HUES6 (cell line): ENCODE measurements at regions not wholly inside any gene's neighbourhood (a gene's known extent, or its start where the extent isn't known, plus 50 kb on each side); places are given as distances from the start of the nearest gene placed in this dataset.

Experiments
- H3K27ac ChIP-seq: 2 replicates; pipeline ENCODE4 v1.7.0; 2013; ENCODE audit warnings: low read depth, mild to moderate bottlenecking, low read length, inconsistent platforms
- H3K27me3 ChIP-seq: 2 replicates; pipeline ENCODE4 v1.6.1; 2013; ENCODE audit warnings: low read length; ENCODE audit not compliant: control insufficient read depth, insufficient read depth
- H3K36me3 ChIP-seq: 2 replicates; pipeline ENCODE4 v1.6.1; 2013; ENCODE audit warnings: low read length; ENCODE audit not compliant: control insufficient read depth, insufficient read depth
- H3K4me1 ChIP-seq: 2 replicates; pipeline ENCODE4 v1.6.1; 2013; ENCODE audit warnings: low read length; ENCODE audit not compliant: control insufficient read depth, insufficient read depth
- H3K4me3 ChIP-seq: 2 replicates; pipeline ENCODE4 v1.5.1; 2013; ENCODE audit warnings: low read depth, low read length
- H3K9ac ChIP-seq: one replicate; pipeline ENCODE4 v1.6.1; 2013; ENCODE audit warnings: mild to moderate bottlenecking, low read length
- H3K9me3 ChIP-seq: 2 replicates; pipeline ENCODE4 v1.6.1; 2013; ENCODE audit warnings: low read depth, low read length; ENCODE audit not compliant: control insufficient read depth, insufficient read depth

DNA sequence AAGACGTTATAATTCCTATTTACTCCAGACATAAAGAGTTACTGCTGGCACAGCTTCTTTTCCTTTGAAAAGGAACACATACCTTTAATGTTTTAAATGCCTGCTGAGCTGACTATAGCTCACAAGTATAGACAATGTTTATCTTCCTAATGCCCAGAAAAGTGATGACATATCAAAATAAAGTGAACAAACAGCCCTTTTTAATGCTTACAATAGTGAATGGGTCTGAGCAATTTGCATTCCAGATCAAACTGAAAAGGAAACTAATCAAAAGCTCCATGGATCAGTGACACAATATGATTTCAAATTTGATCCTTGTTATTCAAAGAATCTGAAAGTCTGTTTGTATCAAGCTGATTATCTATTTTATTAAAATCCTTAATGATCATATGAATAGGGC is 233.6 kb upstream of the SEMA3E start:
- Histone ChIP-seq H3K4me1 (no peaks in the 10 kb centered on the region), H3K36me3 (no peaks in the 10 kb centered on the region), H3K9ac (no peak overlapping the region), H3K9me3 (no peaks in the 10 kb centered on the region), H3K27me3 (no peaks in the 10 kb centered on the region), H3K4me3 (no peak overlapping the region), H3K27ac (no peak overlapping the region)

DNA sequence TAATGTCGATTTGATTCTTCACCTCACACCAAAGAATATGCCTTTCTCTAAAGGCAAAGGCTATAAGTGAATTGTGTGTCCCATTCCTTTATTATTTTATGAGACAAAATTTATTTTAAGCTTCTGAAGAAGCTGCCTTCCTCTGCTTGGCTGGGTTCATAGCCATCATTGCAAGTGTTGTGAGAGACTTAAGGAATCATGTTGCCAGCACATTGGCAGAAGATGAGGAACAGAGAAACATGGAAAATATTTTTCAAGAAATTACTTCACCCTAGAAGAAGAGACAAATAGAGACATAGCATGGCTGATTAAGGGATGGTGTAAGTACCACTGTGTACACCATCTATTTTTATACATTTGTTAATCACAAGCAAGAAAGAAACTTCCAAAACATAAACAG is 230.1 kb upstream of the SEMA3E start:
- Histone ChIP-seq H3K27ac (no peak overlapping the region), H3K9ac (no peak overlapping the region), H3K4me1 (no peaks in the 10 kb centered on the region; the same call in 1 of the 2 replicates), H3K9me3 (no peaks in the 10 kb centered on the region), H3K27me3 (no peaks in the 10 kb centered on the region), H3K4me3 (no peak overlapping the region), H3K36me3 (no peaks in the 10 kb centered on the region)

DNA sequence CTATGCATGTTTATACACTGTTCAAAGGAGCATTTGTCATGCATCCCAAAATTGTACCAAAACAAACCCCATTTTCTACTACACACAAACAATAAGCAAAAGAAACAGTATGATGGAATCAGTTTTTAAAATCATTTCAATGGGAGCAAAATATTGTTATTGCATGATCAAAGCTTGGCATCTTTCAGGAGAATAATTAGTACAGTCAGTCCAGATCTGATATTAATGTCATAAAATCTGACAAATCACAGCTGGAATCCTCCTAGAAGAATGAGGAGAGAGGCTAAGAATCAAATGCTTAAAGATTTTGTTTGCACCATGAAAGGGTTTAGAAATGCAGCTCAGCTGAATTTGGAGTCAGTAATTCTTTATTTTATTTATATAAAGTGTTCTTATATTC is 229.7 kb upstream of the SEMA3E start:
- H3K27me3 ChIP-seq, result no peaks in the 10 kb centered on the region
- H3K4me1 ChIP-seq, result no peaks in the 10 kb centered on the region; the same call in 1 of the 2 replicates
- no peak overlapping the region for H3K27ac ChIP-seq
- H3K9me3 ChIP-seq, result no peaks in the 10 kb centered on the region
- no peaks in the 10 kb centered on the region for H3K36me3 ChIP-seq
- H3K4me3 ChIP-seq, result no peak overlapping the region
- no peak overlapping the region for H3K9ac ChIP-seq

DNA sequence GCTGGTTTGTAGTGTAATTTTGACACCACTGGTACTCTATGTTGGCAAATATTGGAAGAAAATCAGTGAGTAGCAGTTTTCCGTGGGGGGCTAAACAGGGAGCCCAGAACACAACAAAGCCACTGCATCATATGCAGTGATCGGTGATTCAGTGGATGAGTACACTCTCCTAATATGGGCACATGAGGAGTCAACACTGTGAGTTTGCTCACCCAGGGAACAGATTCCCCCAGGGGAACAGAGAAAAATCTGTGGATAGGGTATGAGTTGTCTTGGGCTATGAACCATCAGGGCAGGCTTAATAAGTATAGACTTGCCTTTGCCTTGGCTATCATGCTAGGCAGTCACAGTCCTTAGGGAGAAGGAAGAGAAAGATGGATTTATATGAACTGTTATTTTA is 227.7 kb upstream of the SEMA3E start:
- H3K27me3 ChIP-seq, result no peaks in the 10 kb centered on the region
- no peaks in the 10 kb centered on the region for H3K9me3 ChIP-seq
- no peak overlapping the region for H3K4me3 ChIP-seq
- no peak overlapping the region for H3K9ac ChIP-seq
- no peaks in the 10 kb centered on the region for H3K36me3 ChIP-seq
- H3K4me1 ChIP-seq, result no peaks in the 10 kb centered on the region; the same call in 1 of the 2 replicates
- no peak overlapping the region for H3K27ac ChIP-seq

DNA sequence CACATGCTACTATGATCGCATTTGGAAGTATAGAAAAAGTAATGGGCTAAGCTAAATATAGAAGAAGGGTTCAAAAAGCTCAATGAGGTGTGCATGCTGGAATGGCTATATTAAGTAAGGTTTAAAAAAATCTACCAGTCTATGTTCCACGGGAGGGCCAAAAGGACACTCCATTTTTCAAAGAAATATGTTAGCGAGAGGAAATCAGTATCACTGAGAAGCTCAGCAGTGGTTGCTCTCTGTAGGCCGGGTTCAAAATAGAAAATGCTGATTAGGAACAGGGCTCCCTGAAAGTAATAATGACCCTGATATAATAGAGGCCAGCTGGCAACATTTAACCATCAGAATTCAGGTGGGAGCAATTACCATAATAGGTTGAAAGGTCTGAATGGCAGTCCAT is 224.5 kb upstream of the SEMA3E start:
- no peaks in the 10 kb centered on the region for H3K27me3 ChIP-seq
- H3K9ac ChIP-seq, result no peak overlapping the region
- H3K9me3 ChIP-seq, result no peaks in the 10 kb centered on the region
- H3K36me3 ChIP-seq, result no peaks in the 10 kb centered on the region
- H3K27ac ChIP-seq, result no peak overlapping the region
- no peak overlapping the region for H3K4me3 ChIP-seq
- H3K4me1 ChIP-seq, result no peaks in the 10 kb centered on the region; the same call in 1 of the 2 replicates

DNA sequence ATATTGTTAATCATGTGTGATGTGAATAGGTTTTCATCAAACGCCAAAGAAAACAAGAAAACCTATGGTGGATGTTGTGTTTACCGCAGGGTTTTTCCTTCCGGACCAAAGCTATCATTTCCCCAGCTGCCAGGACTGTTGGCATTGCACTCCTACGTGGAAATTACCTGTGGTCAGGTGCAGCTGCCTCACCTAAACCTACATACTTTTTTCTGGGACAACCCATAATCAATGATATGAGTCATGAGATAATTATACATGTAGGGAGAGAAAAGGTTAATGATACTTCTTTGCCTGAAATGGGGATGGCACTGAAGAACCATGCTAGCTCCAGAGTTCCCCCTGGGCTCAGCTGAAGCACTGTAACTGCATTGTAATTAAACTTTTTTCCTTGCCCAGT is 223.6 kb upstream of the SEMA3E start:
- no peak overlapping the region for H3K27ac ChIP-seq
- H3K36me3 ChIP-seq, result no peaks in the 10 kb centered on the region
- H3K27me3 ChIP-seq, result no peaks in the 10 kb centered on the region
- H3K9ac ChIP-seq, result no peak overlapping the region
- H3K4me1 ChIP-seq, result no peaks in the 10 kb centered on the region; the same call in 1 of the 2 replicates
- no peaks in the 10 kb centered on the region for H3K9me3 ChIP-seq
- H3K4me3 ChIP-seq, result no peak overlapping the region

DNA sequence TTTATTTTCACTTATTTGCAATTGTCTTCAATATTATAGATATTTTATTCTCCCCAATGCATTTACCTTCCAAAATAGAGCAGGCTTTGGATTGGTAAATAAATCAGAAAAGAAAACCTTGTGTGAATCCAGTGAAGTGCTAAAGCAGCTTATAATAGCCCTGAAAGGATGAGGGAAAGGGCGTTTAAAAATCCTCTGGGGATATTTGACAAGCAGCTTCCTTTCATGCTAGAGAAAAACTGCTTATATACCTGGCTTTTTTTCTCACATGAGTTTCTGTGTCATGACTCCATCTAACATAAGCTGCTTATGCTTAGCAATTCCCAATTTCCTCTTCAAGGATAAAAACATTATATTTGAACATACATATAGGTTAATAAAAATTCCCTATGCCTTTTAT is 221.6 kb upstream of the SEMA3E start:
- H3K9me3 ChIP-seq, result no peaks in the 10 kb centered on the region
- no peaks in the 10 kb centered on the region for H3K36me3 ChIP-seq
- no peaks in the 10 kb centered on the region for H3K27me3 ChIP-seq
- H3K27ac ChIP-seq, result no peak overlapping the region
- no peak overlapping the region for H3K9ac ChIP-seq
- no peaks in the 10 kb centered on the region for H3K4me1 ChIP-seq
- no peak overlapping the region for H3K4me3 ChIP-seq

DNA sequence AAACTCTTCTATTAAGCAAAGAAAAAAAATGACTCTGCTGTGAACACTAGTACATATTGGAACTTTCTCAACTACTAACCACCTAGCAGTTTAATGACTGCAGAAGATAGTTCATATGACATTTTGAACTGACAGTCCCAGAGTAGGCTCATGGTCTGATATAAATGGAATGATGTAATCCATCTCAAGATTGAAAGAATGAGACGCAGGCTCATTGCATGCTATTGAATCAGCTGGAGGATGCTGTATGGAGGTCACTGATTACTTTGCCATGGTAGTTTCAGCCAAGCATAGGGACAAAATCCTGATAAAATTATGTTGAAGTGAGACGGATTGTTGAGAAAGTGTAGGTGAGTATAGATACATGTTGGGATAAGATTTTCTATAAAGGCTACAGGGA is 217.6 kb upstream of the SEMA3E start:
- Histone ChIP-seq H3K27me3 (no peaks in the 10 kb centered on the region), H3K27ac (no peak overlapping the region), H3K9me3 (no peaks in the 10 kb centered on the region), H3K36me3 (no peaks in the 10 kb centered on the region), H3K4me3 (no peak overlapping the region), H3K4me1 (no peaks in the 10 kb centered on the region), H3K9ac (no peak overlapping the region)

DNA sequence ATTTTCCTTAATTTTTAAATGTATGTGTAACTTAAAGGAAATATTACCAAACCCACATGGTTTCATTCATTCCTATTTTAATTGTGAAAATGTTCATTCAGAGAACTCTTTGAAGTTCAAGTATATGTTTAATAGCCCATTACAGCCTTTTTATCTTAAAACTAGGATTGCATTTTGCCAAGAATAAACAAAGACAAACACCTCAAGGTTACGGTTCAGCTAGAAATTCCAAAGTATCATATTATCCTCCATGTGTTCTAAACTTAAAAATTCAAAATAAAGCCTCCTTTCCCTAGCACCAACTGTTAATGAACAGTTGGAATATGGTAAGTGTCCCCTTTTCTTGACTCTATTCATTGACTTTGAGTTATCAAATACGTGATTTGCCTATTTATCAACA is 215.6 kb upstream of the SEMA3E start:
- Histone ChIP-seq H3K36me3 (no peaks in the 10 kb centered on the region), H3K27me3 (no peaks in the 10 kb centered on the region), H3K27ac (no peak overlapping the region), H3K9ac (no peak overlapping the region), H3K9me3 (no peaks in the 10 kb centered on the region), H3K4me3 (no peak overlapping the region), H3K4me1 (no peaks in the 10 kb centered on the region)

DNA sequence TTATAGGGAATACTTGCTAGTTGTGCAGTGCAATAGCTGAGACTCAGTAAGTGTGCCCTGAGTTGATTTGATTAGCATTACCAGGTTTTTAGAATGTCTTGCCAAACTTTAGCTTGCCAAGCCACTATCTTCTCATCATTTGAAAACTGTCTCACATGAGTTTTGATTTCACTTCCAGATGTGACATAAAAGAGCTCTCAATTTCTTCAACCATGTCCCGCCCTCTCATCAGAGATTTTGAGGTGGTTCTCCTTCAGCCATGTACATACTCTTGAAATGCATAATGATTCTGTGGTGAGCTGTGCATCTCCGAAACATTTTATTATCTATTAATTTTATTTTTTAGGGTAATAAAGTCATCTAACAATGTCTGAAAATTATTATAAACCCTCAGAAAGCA is 215.0 kb upstream of the SEMA3E start:
- H3K9me3 ChIP-seq, result no peaks in the 10 kb centered on the region
- no peak overlapping the region for H3K9ac ChIP-seq
- no peak overlapping the region for H3K4me3 ChIP-seq
- H3K36me3 ChIP-seq, result no peaks in the 10 kb centered on the region
- no peak overlapping the region for H3K27ac ChIP-seq
- no peaks in the 10 kb centered on the region for H3K4me1 ChIP-seq
- H3K27me3 ChIP-seq, result no peaks in the 10 kb centered on the region

DNA sequence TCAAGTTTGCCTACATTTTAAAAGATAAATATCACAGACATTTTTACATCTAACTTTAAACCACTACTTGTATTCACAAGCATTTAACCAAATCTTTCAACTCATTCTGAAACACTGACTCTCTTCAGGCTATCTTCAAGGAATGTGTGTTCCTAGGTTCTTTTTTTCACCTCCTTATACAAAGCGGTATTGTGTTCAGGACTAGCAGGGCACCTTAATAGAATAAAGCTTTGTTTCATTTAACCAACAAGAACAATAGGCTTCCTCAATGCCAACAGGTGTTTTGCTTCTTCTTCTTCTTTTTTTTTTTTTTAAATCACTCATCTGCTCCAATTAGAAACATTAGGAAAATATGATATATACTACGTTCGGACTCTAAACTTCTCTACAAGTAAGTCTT is 212.9 kb upstream of the SEMA3E start:
- Histone ChIP-seq H3K36me3 (no peaks in the 10 kb centered on the region), H3K9ac (no peak overlapping the region), H3K4me1 (no peaks in the 10 kb centered on the region), H3K27ac (no peak overlapping the region), H3K4me3 (no peak overlapping the region), H3K9me3 (no peaks in the 10 kb centered on the region), H3K27me3 (no peaks in the 10 kb centered on the region)

DNA sequence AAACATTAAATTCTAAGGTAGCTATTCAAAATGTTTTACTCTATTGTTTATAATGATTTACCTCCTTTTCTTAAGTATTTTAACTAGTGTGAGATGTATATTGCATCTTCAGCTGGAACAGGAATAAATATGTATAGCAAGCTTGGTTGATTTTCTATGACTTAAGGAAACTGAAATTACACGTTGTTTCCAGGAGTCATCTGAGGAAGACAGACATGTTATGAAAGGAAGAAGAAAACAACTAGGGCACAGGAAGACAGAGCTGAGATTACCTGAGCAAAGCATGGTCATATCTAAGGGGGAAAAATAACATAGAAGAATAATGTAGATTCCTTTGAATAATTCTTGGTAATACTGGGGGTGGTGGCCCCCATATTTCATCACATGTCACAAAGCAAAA is 210.9 kb upstream of the SEMA3E start:
- Histone ChIP-seq H3K4me1 (no peaks in the 10 kb centered on the region), H3K27ac (no peak overlapping the region), H3K27me3 (no peaks in the 10 kb centered on the region), H3K4me3 (no peak overlapping the region), H3K9ac (no peak overlapping the region), H3K9me3 (no peaks in the 10 kb centered on the region), H3K36me3 (no peaks in the 10 kb centered on the region)
